ENCODE measurements at regions not wholly inside any gene's neighbourhood (a gene's known extent, or its start where the extent isn't known, plus 50 kb on each side); places are given as distances from the start of the nearest gene placed in this dataset.

DNA sequence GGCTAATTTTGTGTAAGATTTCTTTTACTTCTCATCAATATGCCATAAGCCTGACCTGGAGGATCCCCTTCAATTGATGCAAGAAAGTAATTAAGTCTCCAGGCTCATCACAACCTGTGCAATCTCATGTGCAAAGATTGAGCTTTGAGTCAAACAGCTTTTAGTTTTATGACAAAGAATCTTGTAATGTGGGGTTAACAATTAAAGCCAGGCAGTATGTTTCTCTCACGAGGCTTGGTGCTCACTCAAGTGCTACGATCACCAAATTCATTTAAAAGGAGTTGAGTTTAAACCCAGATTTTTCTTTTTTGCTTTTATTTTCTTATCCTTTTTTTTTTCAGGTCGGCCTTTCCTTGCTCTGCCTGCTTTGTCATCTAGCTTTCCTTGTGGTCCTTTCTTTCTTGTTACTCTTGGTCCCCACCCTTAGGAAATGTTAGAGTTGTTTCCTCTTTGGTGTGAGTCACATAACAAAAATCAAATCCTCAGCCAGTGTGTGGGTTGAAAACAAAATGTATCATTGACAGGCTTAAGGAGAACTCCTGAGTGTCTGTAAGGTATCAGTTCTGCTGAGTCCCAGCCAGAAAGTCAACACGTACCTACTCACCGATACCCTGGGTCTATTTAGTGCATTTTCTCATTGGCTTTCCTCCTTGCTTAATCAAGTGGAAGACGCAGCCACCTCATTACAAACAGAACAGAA lies 1037.2 kb downstream of the ADGRL2 start:
- H4K12ac ChIP-seq (ENCODE audit: low read depth, low read length): no peak overlapping the region

DNA sequence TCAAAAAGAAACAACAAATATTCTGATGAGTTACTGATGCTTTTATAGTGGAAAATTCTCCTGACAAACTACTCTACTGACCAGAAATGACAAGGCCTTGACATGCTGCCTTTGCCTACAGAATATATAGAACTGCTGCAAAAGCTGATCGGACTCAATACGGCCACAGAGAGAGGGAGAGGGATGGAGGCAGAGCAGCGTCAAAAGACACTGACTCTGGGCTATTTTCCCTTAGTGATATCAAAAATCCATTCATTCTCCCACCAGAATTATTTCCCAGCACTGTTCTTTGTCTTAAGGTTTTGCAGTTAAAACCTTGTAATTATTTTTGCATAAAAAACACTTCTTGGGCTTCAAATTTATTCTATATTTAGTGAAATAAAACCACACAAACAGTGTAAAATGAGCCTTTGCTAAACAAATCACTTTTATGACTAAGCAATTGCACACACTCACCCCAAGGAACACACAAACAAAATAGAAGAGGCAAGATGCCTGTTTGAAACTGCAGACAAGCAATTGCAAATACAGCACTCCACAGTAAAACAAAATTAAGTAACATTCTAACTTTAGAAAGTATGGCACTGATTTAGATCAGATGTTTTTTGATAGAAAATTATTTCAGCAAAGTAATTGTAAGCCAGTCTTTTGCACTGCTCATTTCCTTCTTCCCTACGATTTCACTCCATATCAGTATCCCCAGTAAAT lies 1036.4 kb downstream of the ADGRL2 start:
- no peak overlapping the region for H2AK5ac ChIP-seq (ENCODE audit: low read length)
- no CpG with 5 or more reads among the region's 4 CpGs for WGBS (ENCODE audit: extremely low coverage, insufficient coverage, insufficient read length)
- H3K79me1 ChIP-seq (ENCODE audit: low read length): peaks cover 2% of the 10 kb centered on the region
- H3K27me3 ChIP-seq (ENCODE audit: insufficient read depth, low read length): no peaks in the 10 kb centered on the region
- no peak overlapping the region for H3K18ac ChIP-seq (ENCODE audit: low read length)
- H3K4me2 ChIP-seq (ENCODE audit: low read length): no peak overlapping the region
- no peak overlapping the region for H4K91ac ChIP-seq (ENCODE audit: low read depth, low read length)
- H4K8ac ChIP-seq (ENCODE audit: low read depth, low read length): no peak overlapping the region
- no peak overlapping the region for H2BK120ac ChIP-seq (ENCODE audit: insufficient read depth, low read length, poor library complexity)
- H3K9ac ChIP-seq (ENCODE audit: low read length): no peak overlapping the region
- peaks cover 0 to 2% of the 10 kb centered on the region in 2 experiments for H3K4me1 ChIP-seq (ENCODE audit: control insufficient read depth in 1 of 2, insufficient read depth in 2 of 2, low read length in 2 of 2)
- H2AFZ ChIP-seq (ENCODE audit: insufficient read depth, low read length, poor library complexity): no peak overlapping the region
- H3K4ac ChIP-seq (ENCODE audit: low read depth, low read length): no peak overlapping the region
- H4K12ac ChIP-seq (ENCODE audit: low read depth, low read length): no peak overlapping the region
- H3K23ac ChIP-seq (ENCODE audit: low read length): no peak overlapping the region
- H3K36me3 ChIP-seq (ENCODE audit: control insufficient read depth in 1 of 2, insufficient read depth in 2 of 2, low read length in 2 of 2): no peaks in the 10 kb centered on the region
- H3K14ac ChIP-seq (ENCODE audit: low read length): no peak overlapping the region
- no peak overlapping the region for H3K4me3 ChIP-seq (ENCODE audit: low read depth, low read length)
- no peak for DNase-seq
- no peak overlapping the region for H3K27ac ChIP-seq (ENCODE audit: low read depth, low read length)
- H3K9me3 ChIP-seq (ENCODE audit: insufficient read depth, low read depth, low read length): no peaks in the 10 kb centered on the region
- no peaks in the 10 kb centered on the region for H3K79me2 ChIP-seq (ENCODE audit: control insufficient read depth, insufficient read depth, low read length, poor library complexity)
- no peak overlapping the region for H2BK12ac ChIP-seq (ENCODE audit: low read length)
- no peak overlapping the region for H2BK5ac ChIP-seq (ENCODE audit: low read depth, low read length, poor library complexity)

More for the DNA sequence above, 1037.2 kb downstream of the ADGRL2 start:
- H3K4me3 ChIP-seq (ENCODE audit: low read depth, low read length): no peak overlapping the region
- no peak overlapping the region for H3K9ac ChIP-seq (ENCODE audit: low read length)
- H3K9me3 ChIP-seq (ENCODE audit: insufficient read depth, low read depth, low read length): no peaks in the 10 kb centered on the region
- H3K4me1 ChIP-seq (ENCODE audit: control insufficient read depth in 1 of 2, insufficient read depth in 2 of 2, low read length in 2 of 2): peaks cover 0 to 2% of the 10 kb centered on the region in 2 experiments
- H3K79me1 ChIP-seq (ENCODE audit: low read length): peaks cover 2% of the 10 kb centered on the region
- WGBS (ENCODE audit: extremely low coverage, insufficient coverage, insufficient read length): no CpG with 5 or more reads among the region's 6 CpGs
- no peak overlapping the region for H2AK5ac ChIP-seq (ENCODE audit: low read length)
- H3K79me2 ChIP-seq (ENCODE audit: control insufficient read depth, insufficient read depth, low read length, poor library complexity): no peaks in the 10 kb centered on the region
- H2BK120ac ChIP-seq (ENCODE audit: insufficient read depth, low read length, poor library complexity): no peak overlapping the region
- DNase-seq: no peak
- H2AFZ ChIP-seq (ENCODE audit: insufficient read depth, low read length, poor library complexity): no peak overlapping the region
- no peak overlapping the region for H2BK5ac ChIP-seq (ENCODE audit: low read depth, low read length, poor library complexity)
- no peak overlapping the region for H2BK12ac ChIP-seq (ENCODE audit: low read length)
- H3K36me3 ChIP-seq (ENCODE audit: control insufficient read depth in 1 of 2, insufficient read depth in 2 of 2, low read length in 2 of 2): no peaks in the 10 kb centered on the region
- no peak overlapping the region for H3K4me2 ChIP-seq (ENCODE audit: low read length)
- no peak overlapping the region for H3K18ac ChIP-seq (ENCODE audit: low read length)
- no peak overlapping the region for H3K27ac ChIP-seq (ENCODE audit: low read depth, low read length)
- H4K8ac ChIP-seq (ENCODE audit: low read depth, low read length): no peak overlapping the region
- no peak overlapping the region for H4K91ac ChIP-seq (ENCODE audit: low read depth, low read length)
- H3K4ac ChIP-seq (ENCODE audit: low read depth, low read length): no peak overlapping the region
- H3K23ac ChIP-seq (ENCODE audit: low read length): no peak overlapping the region
- H3K27me3 ChIP-seq (ENCODE audit: insufficient read depth, low read length): no peaks in the 10 kb centered on the region
- no peak overlapping the region for H3K14ac ChIP-seq (ENCODE audit: low read length)

DNA sequence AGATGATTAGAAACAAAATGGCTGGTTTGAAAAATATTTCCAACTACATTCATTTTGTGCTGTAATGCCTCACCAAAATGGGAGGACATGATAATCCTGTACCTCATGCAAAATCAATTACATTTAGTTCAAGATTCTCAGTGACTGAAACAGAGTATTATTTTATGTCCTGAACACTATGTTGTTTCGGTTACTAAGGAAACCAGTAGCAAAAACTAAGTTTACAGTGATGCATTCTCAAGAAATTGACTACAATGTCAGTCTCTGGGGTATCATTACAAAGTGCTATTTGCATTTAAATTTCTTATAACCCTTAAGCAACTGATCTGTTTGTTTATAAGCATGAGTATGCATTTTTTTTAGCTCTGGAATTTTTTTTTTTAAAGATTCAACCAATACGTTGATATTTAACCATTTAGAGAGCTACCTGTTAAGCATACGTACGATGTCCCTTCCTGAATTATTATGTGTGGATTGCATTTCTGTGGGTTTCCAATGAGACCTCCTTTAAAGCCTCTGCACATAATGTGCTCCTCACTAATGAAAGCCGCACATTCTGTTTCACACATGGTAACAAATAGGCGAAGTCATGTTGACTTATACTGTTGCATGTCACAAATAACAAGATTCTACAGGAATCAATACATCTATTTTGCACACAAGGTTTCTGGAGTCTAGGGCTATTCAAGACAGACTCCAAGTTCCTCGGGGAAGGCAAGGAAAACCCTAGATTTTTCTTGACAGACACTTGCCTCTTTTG lies 1035.7 kb downstream of the ADGRL2 start:
- no peaks in the 10 kb centered on the region for H3K36me3 ChIP-seq (ENCODE audit: control insufficient read depth in 1 of 2, insufficient read depth in 2 of 2, low read length in 2 of 2)
- H3K27me3 ChIP-seq (ENCODE audit: insufficient read depth, low read length): no peaks in the 10 kb centered on the region
- H3K4ac ChIP-seq (ENCODE audit: low read depth, low read length): no peak overlapping the region
- no peak overlapping the region for H3K4me3 ChIP-seq (ENCODE audit: low read depth, low read length)
- no CpG with 5 or more reads among the region's 7 CpGs for WGBS (ENCODE audit: extremely low coverage, insufficient coverage, insufficient read length)
- no peak overlapping the region for H2BK120ac ChIP-seq (ENCODE audit: insufficient read depth, low read length, poor library complexity)
- H4K12ac ChIP-seq (ENCODE audit: low read depth, low read length): no peak overlapping the region
- no peak for DNase-seq
- H2AK5ac ChIP-seq (ENCODE audit: low read length): no peak overlapping the region
- no peak overlapping the region for H2BK12ac ChIP-seq (ENCODE audit: low read length)
- H3K9ac ChIP-seq (ENCODE audit: low read length): no peak overlapping the region
- no peak overlapping the region for H3K18ac ChIP-seq (ENCODE audit: low read length)
- H3K27ac ChIP-seq (ENCODE audit: low read depth, low read length): no peak overlapping the region
- no peak overlapping the region for H4K91ac ChIP-seq (ENCODE audit: low read depth, low read length)
- H3K4me2 ChIP-seq (ENCODE audit: low read length): no peak overlapping the region
- H3K4me1 ChIP-seq (ENCODE audit: control insufficient read depth in 1 of 2, insufficient read depth in 2 of 2, low read length in 2 of 2): peaks cover 0 to 2% of the 10 kb centered on the region in 2 experiments
- H4K8ac ChIP-seq (ENCODE audit: low read depth, low read length): no peak overlapping the region
- H3K79me1 ChIP-seq (ENCODE audit: low read length): peaks cover 2% of the 10 kb centered on the region
- H3K9me3 ChIP-seq (ENCODE audit: insufficient read depth, low read depth, low read length): no peaks in the 10 kb centered on the region
- H3K14ac ChIP-seq (ENCODE audit: low read length): no peak overlapping the region
- no peaks in the 10 kb centered on the region for H3K79me2 ChIP-seq (ENCODE audit: control insufficient read depth, insufficient read depth, low read length, poor library complexity)
- H2BK5ac ChIP-seq (ENCODE audit: low read depth, low read length, poor library complexity): no peak overlapping the region
- no peak overlapping the region for H2AFZ ChIP-seq (ENCODE audit: insufficient read depth, low read length, poor library complexity)
- no peak overlapping the region for H3K23ac ChIP-seq (ENCODE audit: low read length)

DNA sequence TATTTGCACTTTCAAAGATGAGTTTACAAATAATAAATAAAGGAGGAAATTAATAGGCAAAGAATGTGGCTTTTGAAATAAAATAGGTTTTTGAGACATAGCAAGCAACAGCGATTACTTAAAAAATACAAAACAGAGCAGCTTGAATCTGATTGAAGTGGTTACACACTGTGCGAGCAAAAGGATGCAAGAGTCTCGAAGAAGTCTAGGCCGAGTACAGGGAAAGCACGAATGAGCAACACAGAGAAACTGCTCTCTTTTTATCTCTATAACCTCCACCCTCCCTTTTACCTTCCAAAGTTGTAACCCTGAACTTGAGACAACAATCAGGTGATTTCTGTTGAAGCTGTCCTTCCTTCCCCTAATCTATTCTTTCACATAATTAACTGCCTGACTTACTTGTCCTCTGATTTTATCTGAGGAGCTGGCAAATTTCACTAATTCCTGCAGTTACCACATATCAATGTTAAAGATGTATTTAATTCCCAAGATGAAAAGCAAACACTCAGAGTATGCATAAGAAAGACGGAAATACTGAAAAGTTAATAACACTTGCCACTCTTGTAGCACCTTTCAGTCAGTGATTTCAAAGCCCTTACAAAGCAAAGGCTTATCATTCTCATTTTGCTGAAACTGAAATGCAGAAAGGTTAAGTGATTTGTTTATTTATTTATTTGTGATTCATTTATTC lies 1030.1 kb downstream of the ADGRL2 start:
- DNase-seq: peak; percentile 3 to 59
- no peaks in the 10 kb centered on the region for H3K79me2 ChIP-seq (ENCODE audit: control insufficient read depth, insufficient read depth, low read length, poor library complexity)
- H2BK5ac ChIP-seq (ENCODE audit: low read depth, low read length, poor library complexity): no peak overlapping the region
- H3K14ac ChIP-seq (ENCODE audit: low read length): no peak overlapping the region
- no peak overlapping the region for H4K8ac ChIP-seq (ENCODE audit: low read depth, low read length)
- no peak overlapping the region for H3K23ac ChIP-seq (ENCODE audit: low read length)
- H3K36me3 ChIP-seq (ENCODE audit: control insufficient read depth in 1 of 2, insufficient read depth in 2 of 2, low read length in 2 of 2): no peaks in the 10 kb centered on the region
- no peaks in the 10 kb centered on the region for H3K9me3 ChIP-seq (ENCODE audit: insufficient read depth, low read depth, low read length)
- no peaks in the 10 kb centered on the region for H3K27me3 ChIP-seq (ENCODE audit: insufficient read depth, low read length)
- H3K18ac ChIP-seq (ENCODE audit: low read length): no peak overlapping the region
- no peak overlapping the region for H3K9ac ChIP-seq (ENCODE audit: low read length)
- H2BK12ac ChIP-seq (ENCODE audit: low read length): no peak overlapping the region
- H3K27ac ChIP-seq (ENCODE audit: low read depth, low read length): no peak overlapping the region
- H3K4me2 ChIP-seq (ENCODE audit: low read length): no peak overlapping the region
- H3K4me1 ChIP-seq (ENCODE audit: control insufficient read depth in 1 of 2, insufficient read depth in 2 of 2, low read length in 2 of 2): no peaks in the 10 kb centered on the region
- H3K4ac ChIP-seq (ENCODE audit: low read depth, low read length): no peak overlapping the region
- H4K91ac ChIP-seq (ENCODE audit: low read depth, low read length): no peak overlapping the region
- no CpG with 5 or more reads among the region's 6 CpGs for WGBS (ENCODE audit: extremely low coverage, insufficient coverage, insufficient read length)
- H3K79me1 ChIP-seq (ENCODE audit: low read length): no peaks in the 10 kb centered on the region
- no peak overlapping the region for H4K12ac ChIP-seq (ENCODE audit: low read depth, low read length)
- no peak overlapping the region for H3K4me3 ChIP-seq (ENCODE audit: low read depth, low read length)
- H2AFZ ChIP-seq (ENCODE audit: insufficient read depth, low read length, poor library complexity): no peak overlapping the region
- H2BK120ac ChIP-seq (ENCODE audit: insufficient read depth, low read length, poor library complexity): no peak overlapping the region
- no peak overlapping the region for H2AK5ac ChIP-seq (ENCODE audit: low read length)
